Osteocyte (in vitro differentiated cells): ENCODE measurements at regions not wholly inside any gene's neighbourhood (a gene's known extent, or its start where the extent isn't known, plus 50 kb on each side); places are given as distances from the start of the nearest gene placed in this dataset.

ENCODE experiments used
- DNase-seq: peaks from one replicate; pipeline ENCODE4 v3.0.0; 2021; ENCODE audit warnings: mixed read lengths; ENCODE audit not compliant: unreplicated experiment; ENCODE audit errors: extremely low spot score
- H3K27ac Mint-ChIP-seq: one replicate; pipeline ENCODE4 v1.8.0; 2021; ENCODE audit warnings: mild to moderate bottlenecking, mixed read lengths; ENCODE audit not compliant: unreplicated experiment
- H3K27me3 Mint-ChIP-seq: one replicate; pipeline ENCODE4 v1.8.0; 2021; ENCODE audit warnings: mixed read lengths; ENCODE audit not compliant: unreplicated experiment
- H3K36me3 Mint-ChIP-seq: one replicate; pipeline ENCODE4 v1.8.0; 2021; ENCODE audit warnings: mixed read lengths; ENCODE audit not compliant: unreplicated experiment
- H3K4me1 Mint-ChIP-seq: one replicate; pipeline ENCODE4 v1.8.0; 2021; ENCODE audit warnings: mixed read lengths; ENCODE audit not compliant: unreplicated experiment
- H3K4me3 Mint-ChIP-seq: one replicate; pipeline ENCODE4 v1.8.0; 2021; ENCODE audit warnings: mild to moderate bottlenecking, moderate library complexity, mixed read lengths; ENCODE audit not compliant: unreplicated experiment
- H3K9me3 Mint-ChIP-seq: one replicate; pipeline ENCODE4 v1.8.0; 2021; ENCODE audit warnings: mixed read lengths; ENCODE audit not compliant: unreplicated experiment
- TF ChIP-seq, protein P1 (sequence below): fragments of 200-600 bp; sonication (generic); IDR thresholded peaks from 2 replicates; pipeline ENCODE4 v1.5.0; 2021; ENCODE audit warnings: antibody characterized with exemption, mild to moderate bottlenecking, moderate library complexity

GRCh38 chr2:111711270-111711669 is 172.7 kb downstream of the ANAPC1 start:
- Mint-ChIP-seq H3K27me3 (no peaks in the 10 kb centered on the region), H3K27ac (no peak overlapping the region), H3K9me3 (peaks cover 3% of the 10 kb centered on the region), H3K4me3 (no peak overlapping the region), H3K36me3 (no peaks in the 10 kb centered on the region), H3K4me1 (peaks cover 30% of the 10 kb centered on the region)
- peak; percentile 27 for DNase-seq
- TF ChIP-seq, protein P1, sequence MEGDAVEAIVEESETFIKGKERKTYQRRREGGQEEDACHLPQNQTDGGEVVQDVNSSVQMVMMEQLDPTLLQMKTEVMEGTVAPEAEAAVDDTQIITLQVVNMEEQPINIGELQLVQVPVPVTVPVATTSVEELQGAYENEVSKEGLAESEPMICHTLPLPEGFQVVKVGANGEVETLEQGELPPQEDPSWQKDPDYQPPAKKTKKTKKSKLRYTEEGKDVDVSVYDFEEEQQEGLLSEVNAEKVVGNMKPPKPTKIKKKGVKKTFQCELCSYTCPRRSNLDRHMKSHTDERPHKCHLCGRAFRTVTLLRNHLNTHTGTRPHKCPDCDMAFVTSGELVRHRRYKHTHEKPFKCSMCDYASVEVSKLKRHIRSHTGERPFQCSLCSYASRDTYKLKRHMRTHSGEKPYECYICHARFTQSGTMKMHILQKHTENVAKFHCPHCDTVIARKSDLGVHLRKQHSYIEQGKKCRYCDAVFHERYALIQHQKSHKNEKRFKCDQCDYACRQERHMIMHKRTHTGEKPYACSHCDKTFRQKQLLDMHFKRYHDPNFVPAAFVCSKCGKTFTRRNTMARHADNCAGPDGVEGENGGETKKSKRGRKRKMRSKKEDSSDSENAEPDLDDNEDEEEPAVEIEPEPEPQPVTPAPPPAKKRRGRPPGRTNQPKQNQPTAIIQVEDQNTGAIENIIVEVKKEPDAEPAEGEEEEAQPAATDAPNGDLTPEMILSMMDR = no peak

DNA sequence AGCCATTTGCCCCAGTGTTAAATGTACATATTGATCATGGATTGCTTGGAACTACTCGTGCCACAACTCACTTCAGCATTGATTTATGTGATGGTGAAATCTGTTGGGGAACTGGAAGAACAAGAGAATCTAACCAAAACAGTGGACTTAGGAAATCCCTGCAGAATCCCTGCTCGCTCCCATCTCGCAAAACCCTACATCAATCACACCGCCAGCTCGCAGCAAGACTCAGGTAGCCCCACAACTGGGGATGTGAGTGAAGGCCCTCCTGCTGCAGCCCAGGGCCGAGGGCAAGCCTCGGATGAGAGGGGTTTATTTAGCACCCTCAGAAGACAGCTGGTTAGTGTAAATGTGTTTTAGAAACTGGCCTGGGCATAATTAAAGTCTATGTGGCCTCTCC is 171.6 kb downstream of the ANAPC1 start:
- Mint-ChIP-seq H3K27me3 (no peaks in the 10 kb centered on the region), H3K27ac (no peak overlapping the region), H3K4me3 (no peak overlapping the region), H3K36me3 (no peaks in the 10 kb centered on the region), H3K4me1 (peaks cover 28% of the 10 kb centered on the region), H3K9me3 (peaks cover 3% of the 10 kb centered on the region)
- TF ChIP-seq, protein P1 = no peak
- DNase-seq = no peak

- Mint-ChIP-seq H3K27ac (no peak overlapping the region), H3K27me3 (no peaks in the 10 kb centered on the region), H3K4me3 (no peak overlapping the region), H3K9me3 (peaks cover 3% of the 10 kb centered on the region), H3K36me3 (no peaks in the 10 kb centered on the region), H3K4me1 (peaks cover 28% of the 10 kb centered on the region)
- TF ChIP-seq, protein P1 = no peak
- no peak for DNase-seq
Measured at GRCh38 chr2:111712940-111713515, 171.0 kb downstream of the ANAPC1 start.

GRCh38 chr2:111715987-111716904 is 167.7 kb downstream of the ANAPC1 start:
- Mint-ChIP-seq H3K27me3 (no peaks in the 10 kb centered on the region), H3K4me3 (no peak overlapping the region), H3K4me1 (peaks cover 6% of the 10 kb centered on the region), H3K9me3 (peaks cover 3% of the 10 kb centered on the region), H3K36me3 (no peaks in the 10 kb centered on the region), H3K27ac (no peak overlapping the region)
- TF ChIP-seq, protein P1 = no peak
- DNase-seq = no peak
